ENCODE measurements at regions not wholly inside any gene's neighbourhood (a gene's known extent, or its start where the extent isn't known, plus 50 kb on each side); places are given as distances from the start of the nearest gene placed in this dataset.

DNA sequence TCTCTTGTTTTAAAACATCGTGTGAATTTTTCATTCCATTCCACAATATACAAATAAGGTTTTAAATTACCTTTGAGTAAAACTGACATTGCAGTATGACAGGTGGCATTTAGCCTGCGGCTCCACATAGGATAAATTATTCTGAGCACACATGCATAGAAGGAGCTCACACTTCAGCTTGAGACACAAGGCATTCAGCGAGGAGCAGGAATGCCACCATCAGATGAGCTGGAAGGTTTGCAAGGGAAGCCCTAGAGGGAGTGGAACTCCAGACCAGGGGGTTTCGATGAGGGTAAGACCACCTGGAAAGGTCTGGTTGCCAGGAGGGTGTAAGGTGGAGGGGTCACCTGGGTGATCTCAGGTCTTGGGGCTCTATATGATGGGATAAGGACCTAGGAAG, 259.0 kb upstream of the ADRA1B start:
- TF ChIP-seq, protein P1, sequence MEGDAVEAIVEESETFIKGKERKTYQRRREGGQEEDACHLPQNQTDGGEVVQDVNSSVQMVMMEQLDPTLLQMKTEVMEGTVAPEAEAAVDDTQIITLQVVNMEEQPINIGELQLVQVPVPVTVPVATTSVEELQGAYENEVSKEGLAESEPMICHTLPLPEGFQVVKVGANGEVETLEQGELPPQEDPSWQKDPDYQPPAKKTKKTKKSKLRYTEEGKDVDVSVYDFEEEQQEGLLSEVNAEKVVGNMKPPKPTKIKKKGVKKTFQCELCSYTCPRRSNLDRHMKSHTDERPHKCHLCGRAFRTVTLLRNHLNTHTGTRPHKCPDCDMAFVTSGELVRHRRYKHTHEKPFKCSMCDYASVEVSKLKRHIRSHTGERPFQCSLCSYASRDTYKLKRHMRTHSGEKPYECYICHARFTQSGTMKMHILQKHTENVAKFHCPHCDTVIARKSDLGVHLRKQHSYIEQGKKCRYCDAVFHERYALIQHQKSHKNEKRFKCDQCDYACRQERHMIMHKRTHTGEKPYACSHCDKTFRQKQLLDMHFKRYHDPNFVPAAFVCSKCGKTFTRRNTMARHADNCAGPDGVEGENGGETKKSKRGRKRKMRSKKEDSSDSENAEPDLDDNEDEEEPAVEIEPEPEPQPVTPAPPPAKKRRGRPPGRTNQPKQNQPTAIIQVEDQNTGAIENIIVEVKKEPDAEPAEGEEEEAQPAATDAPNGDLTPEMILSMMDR (IDR thresholded peaks at IDR 0.05; ENCODE audit: extremely low read depth in 1 of 2, insufficient read depth in 1 of 2, low read depth in 1 of 2, low read length in 2 of 2), result no peak
- TF ChIP-seq FOS (IDR thresholded peaks at IDR 0.05; ENCODE audit: borderline replicate concordance, insufficient read depth, low read length) (no peak), EZH2 (IDR thresholded peaks at IDR 0.05; ENCODE audit: borderline replicate concordance, low read depth, low read length, severe bottlenecking) (no peak), POLR2AphosphoS5 (IDR thresholded peaks at IDR 0.05; ENCODE audit: insufficient read depth, low read depth, low read length) (no peak), POLR2A (IDR thresholded peaks at IDR 0.05; ENCODE audit: low read depth, low read length) (no peak)
- TF ChIP-seq, protein P2, sequence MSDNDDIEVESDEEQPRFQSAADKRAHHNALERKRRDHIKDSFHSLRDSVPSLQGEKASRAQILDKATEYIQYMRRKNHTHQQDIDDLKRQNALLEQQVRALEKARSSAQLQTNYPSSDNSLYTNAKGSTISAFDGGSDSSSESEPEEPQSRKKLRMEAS (IDR thresholded peaks at IDR 0.05; ENCODE audit: insufficient read depth, insufficient read length), result no peak
